ENCODE measurements at regions not wholly inside any gene's neighbourhood (a gene's known extent, or its start where the extent isn't known, plus 50 kb on each side); places are given as distances from the start of the nearest gene placed in this dataset.

DNA sequence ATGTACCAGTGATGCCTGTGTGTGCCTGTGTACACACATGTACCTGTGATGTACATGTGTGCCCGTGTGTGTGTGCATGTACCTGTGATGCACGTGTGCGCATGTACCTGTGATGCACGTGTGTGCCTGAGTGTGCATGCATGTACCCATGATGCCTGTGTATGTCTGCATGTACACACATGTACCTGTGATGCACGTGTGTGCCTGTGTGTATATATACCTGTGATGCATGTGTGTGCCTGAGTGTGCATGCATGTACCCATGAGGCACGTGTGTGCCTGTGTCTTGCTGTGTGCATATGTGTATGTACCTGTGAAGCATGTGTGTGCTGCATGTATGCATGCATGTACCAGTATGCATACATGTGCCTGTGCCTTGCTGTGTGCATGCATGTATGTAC is 419.0 kb downstream of the IRX2 start:
- no peaks in the 10 kb centered on the region for H3K27me3 ChIP-seq (ENCODE audit: control insufficient read depth in 2 of 2, insufficient read depth in 2 of 2, low read length in 2 of 2)
- H3K4me2 ChIP-seq (ENCODE audit: insufficient read depth, low read length) = no peak overlapping the region
- no peak overlapping the region for H3K27ac ChIP-seq (ENCODE audit: insufficient read depth, low read depth, low read length)
- H3K4me3 ChIP-seq (replicated peaks in 1 of 3; ENCODE audit: insufficient read depth in 1 of 3, low read depth in 1 of 3, low read length in 3 of 3) = no peak overlapping the region
- H4K20me1 ChIP-seq (replicated peaks; ENCODE audit: control insufficient read depth, extremely low read depth, insufficient read depth, low read length) = no peaks in the 10 kb centered on the region
- no peak for FAIRE-seq
- TF ChIP-seq FOS (IDR thresholded peaks at IDR 0.05; ENCODE audit: borderline replicate concordance, insufficient read depth, low read length) = no peak
- TF ChIP-seq, protein P1, sequence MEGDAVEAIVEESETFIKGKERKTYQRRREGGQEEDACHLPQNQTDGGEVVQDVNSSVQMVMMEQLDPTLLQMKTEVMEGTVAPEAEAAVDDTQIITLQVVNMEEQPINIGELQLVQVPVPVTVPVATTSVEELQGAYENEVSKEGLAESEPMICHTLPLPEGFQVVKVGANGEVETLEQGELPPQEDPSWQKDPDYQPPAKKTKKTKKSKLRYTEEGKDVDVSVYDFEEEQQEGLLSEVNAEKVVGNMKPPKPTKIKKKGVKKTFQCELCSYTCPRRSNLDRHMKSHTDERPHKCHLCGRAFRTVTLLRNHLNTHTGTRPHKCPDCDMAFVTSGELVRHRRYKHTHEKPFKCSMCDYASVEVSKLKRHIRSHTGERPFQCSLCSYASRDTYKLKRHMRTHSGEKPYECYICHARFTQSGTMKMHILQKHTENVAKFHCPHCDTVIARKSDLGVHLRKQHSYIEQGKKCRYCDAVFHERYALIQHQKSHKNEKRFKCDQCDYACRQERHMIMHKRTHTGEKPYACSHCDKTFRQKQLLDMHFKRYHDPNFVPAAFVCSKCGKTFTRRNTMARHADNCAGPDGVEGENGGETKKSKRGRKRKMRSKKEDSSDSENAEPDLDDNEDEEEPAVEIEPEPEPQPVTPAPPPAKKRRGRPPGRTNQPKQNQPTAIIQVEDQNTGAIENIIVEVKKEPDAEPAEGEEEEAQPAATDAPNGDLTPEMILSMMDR (IDR thresholded peaks at IDR 0.05; ENCODE audit: extremely low read depth in 1 of 2, insufficient read depth in 1 of 2, low read depth in 1 of 2, low read length in 2 of 2) = no peak
- TF ChIP-seq JUN (IDR thresholded peaks at IDR 0.05; ENCODE audit: borderline replicate concordance, insufficient read depth, insufficient read length, low read depth) = no peak
- TF ChIP-seq, protein P2, sequence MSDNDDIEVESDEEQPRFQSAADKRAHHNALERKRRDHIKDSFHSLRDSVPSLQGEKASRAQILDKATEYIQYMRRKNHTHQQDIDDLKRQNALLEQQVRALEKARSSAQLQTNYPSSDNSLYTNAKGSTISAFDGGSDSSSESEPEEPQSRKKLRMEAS (IDR thresholded peaks at IDR 0.05; ENCODE audit: insufficient read depth, insufficient read length) = no peak
- no peak for TF ChIP-seq POLR2A (IDR thresholded peaks at IDR 0.05; ENCODE audit: low read depth, low read length)
- TF ChIP-seq POLR2AphosphoS5 (IDR thresholded peaks at IDR 0.05; ENCODE audit: insufficient read depth, low read depth, low read length) = no peak
- no peak for TF ChIP-seq EZH2 (IDR thresholded peaks at IDR 0.05; ENCODE audit: borderline replicate concordance, low read depth, low read length, severe bottlenecking)
- no peak for TF ChIP-seq GATA2 (IDR thresholded peaks at IDR 0.05; ENCODE audit: insufficient read depth, insufficient read length, low read depth, low read length)
- no peak for TF ChIP-seq MYC (IDR thresholded peaks at IDR 0.05; ENCODE audit: low read depth, low read length)
- intact Hi-C loops (cut with micrococcal nuclease) = no loop called here
- ChIA-PET CTCF (no interaction called here), POLR2A (no interaction called here)
- H3K9me3 ChIP-seq (replicated peaks; ENCODE audit: control insufficient read depth, insufficient read depth, low read length) = peaks cover 8% of the 10 kb centered on the region
- H3K79me2 ChIP-seq (ENCODE audit: control insufficient read depth, insufficient read depth, low read length) = no peaks in the 10 kb centered on the region
- no peak for DNase-seq (ENCODE audit: low read depth, low spot score)
- H2AFZ ChIP-seq (ENCODE audit: low read depth, low read length) = no peak overlapping the region
- dilution Hi-C loops (cut with MboI; ENCODE audit: extremely low pct_ligation_motif_present, low sequenced_read_pairs) = no loop called here
- no peaks in the 10 kb centered on the region for H3K4me1 ChIP-seq (ENCODE audit: control insufficient read depth, extremely low read depth, insufficient read depth, low read length)
- BruUV-seq (replicated peaks) = no TSS peak
- no peak overlapping the region for H3K9ac ChIP-seq (replicated peaks; ENCODE audit: extremely low read depth, insufficient read depth, low read length)
- H3K36me3 ChIP-seq (ENCODE audit: control insufficient read depth in 2 of 2, extremely low read depth in 1 of 2, insufficient read depth in 2 of 2, low read length in 2 of 2) = no peaks in the 10 kb centered on the region
- H3K9me1 ChIP-seq (replicated peaks; ENCODE audit: control insufficient read depth, extremely low read depth, insufficient read depth, low read length) = no peaks in the 10 kb centered on the region

Data from endothelial cell of umbilical vein (primary cell).